Upper lobe of right lung (tissue), 1 donor: ENCODE measurements at regions not wholly inside any gene's neighbourhood (a gene's known extent, or its start where the extent isn't known, plus 50 kb on each side); places are given as distances from the start of the nearest gene placed in this dataset.

Source experiments
- ATAC-seq: fragments of 200-7000 bp; cut with Tn5 transposase; one replicate; pipeline ENCODE4 v1.9.1; 2020; ENCODE audit warnings: mild to moderate bottlenecking, moderate library complexity
- DNase-seq: peaks from one replicate; pipeline ENCODE4 v3.0.0-alpha.2; 2020
- H3K27ac ChIP-seq: fragments of 200-600 bp; one replicate; pipeline ENCODE4 v1.8.0; 2022
- H3K27me3 ChIP-seq: fragments of 200-600 bp; one replicate; pipeline ENCODE4 v1.8.0; 2022; ENCODE audit warnings: mild to moderate bottlenecking
- H3K36me3 ChIP-seq: fragments of 200-600 bp; one replicate; pipeline ENCODE4 v1.8.0; 2022
- H3K4me1 ChIP-seq: fragments of 200-600 bp; one replicate; pipeline ENCODE4 v1.8.0; 2022
- H3K4me3 ChIP-seq: fragments of 200-600 bp; one replicate; pipeline ENCODE4 v1.8.0; 2022; ENCODE audit warnings: mild to moderate bottlenecking
- H3K9me3 ChIP-seq: fragments of 200-600 bp; one replicate; pipeline ENCODE4 v1.8.0; 2022
- CTCF ChIP-seq: fragments of 200-600 bp; IDR thresholded peaks from one replicate; pipeline ENCODE4 v1.8.0; 2022; ENCODE audit warnings: antibody characterized with exemption
- intact Hi-C: fragments of 100-400 bp; cut with DNase I; formaldehyde crosslinking; loops from one replicate; pipeline ENCODE4 v1.11.0; 2022
- donor health status: DM: no; HTN: yes; CAD: no; lungs with severe emphysema.

- DNase-seq (no peak), ATAC-seq (no peak)
- intact Hi-C loops: no loop called here
- no peak overlapping the region for H3K4me3 ChIP-seq
- H3K4me1 ChIP-seq: no peaks in the 10 kb centered on the region
- no peaks in the 10 kb centered on the region for H3K36me3 ChIP-seq
- H3K9me3 ChIP-seq: no peaks in the 10 kb centered on the region
- TF ChIP-seq CTCF: no peak
- H3K27ac ChIP-seq: no peak overlapping the region
- no peaks in the 10 kb centered on the region for H3K27me3 ChIP-seq
These were observed 196.2 kb downstream of the PAX1 start for GRCh38 chr20:21901470-21902275.

- no peaks in the 10 kb centered on the region for H3K9me3 ChIP-seq
- H3K36me3 ChIP-seq: no peaks in the 10 kb centered on the region
- no peaks in the 10 kb centered on the region for H3K27me3 ChIP-seq
- no peak for DNase-seq
- no peak overlapping the region for H3K27ac ChIP-seq
- intact Hi-C loops: no loop called here
- TF ChIP-seq CTCF: no peak
- no peak for ATAC-seq
- no peaks in the 10 kb centered on the region for H3K4me1 ChIP-seq
- H3K4me3 ChIP-seq: no peak overlapping the region
These were observed 195.0 kb downstream of the PAX1 start for GRCh38 chr20:21900431-21900830.

GRCh38 chr20:21874921-21875320 is 169.5 kb downstream of the PAX1 start:
- Histone ChIP-seq H3K36me3 (no peaks in the 10 kb centered on the region), H3K9me3 (no peaks in the 10 kb centered on the region), H3K27ac (no peak overlapping the region), H3K27me3 (no peaks in the 10 kb centered on the region), H3K4me3 (no peak overlapping the region), H3K4me1 (no peaks in the 10 kb centered on the region)
- TF ChIP-seq CTCF: no peak
- no peak for ATAC-seq
- no peak for DNase-seq
- intact Hi-C loops: no loop called here

- Histone ChIP-seq H3K27ac (no peak overlapping the region), H3K27me3 (no peaks in the 10 kb centered on the region), H3K4me3 (no peak overlapping the region), H3K4me1 (no peaks in the 10 kb centered on the region), H3K36me3 (no peaks in the 10 kb centered on the region), H3K9me3 (no peaks in the 10 kb centered on the region)
- TF ChIP-seq CTCF: no peak
- intact Hi-C loops: no loop called here
- no peak for DNase-seq
- no peak for ATAC-seq
These were observed 168.7 kb downstream of the PAX1 start for GRCh38 chr20:21874127-21874526.

GRCh38 chr20:21873291-21873690 is 167.8 kb downstream of the PAX1 start:
- intact Hi-C loops: no loop called here
- Histone ChIP-seq H3K4me1 (no peaks in the 10 kb centered on the region), H3K9me3 (no peaks in the 10 kb centered on the region), H3K27ac (no peak overlapping the region), H3K27me3 (no peaks in the 10 kb centered on the region), H3K36me3 (no peaks in the 10 kb centered on the region), H3K4me3 (no peak overlapping the region)
- TF ChIP-seq CTCF: no peak
- ATAC-seq (no peak), DNase-seq (no peak)

- intact Hi-C loops: no loop called here
- no peak for TF ChIP-seq CTCF
- no peak overlapping the region for H3K27ac ChIP-seq
- no peak overlapping the region for H3K4me3 ChIP-seq
- H3K4me1 ChIP-seq: no peaks in the 10 kb centered on the region
- DNase-seq (no peak), ATAC-seq (no peak)
- no peaks in the 10 kb centered on the region for H3K9me3 ChIP-seq
- no peaks in the 10 kb centered on the region for H3K36me3 ChIP-seq
- no peaks in the 10 kb centered on the region for H3K27me3 ChIP-seq
These were observed 162.3 kb downstream of the PAX1 start for GRCh38 chr20:21867811-21868210.
